ENCODE measurements at regions not wholly inside any gene's neighbourhood (a gene's known extent, or its start where the extent isn't known, plus 50 kb on each side); places are given as distances from the start of the nearest gene placed in this dataset.
A peak's percentile ranks its signal among the peaks of the same experiment; 100 is the strongest.
"Not testable (repeated sequence)": the region's sequence is repeated elsewhere in the genome, so short reads cannot be mapped to it uniquely, and the experiment has no call there.

DNA sequence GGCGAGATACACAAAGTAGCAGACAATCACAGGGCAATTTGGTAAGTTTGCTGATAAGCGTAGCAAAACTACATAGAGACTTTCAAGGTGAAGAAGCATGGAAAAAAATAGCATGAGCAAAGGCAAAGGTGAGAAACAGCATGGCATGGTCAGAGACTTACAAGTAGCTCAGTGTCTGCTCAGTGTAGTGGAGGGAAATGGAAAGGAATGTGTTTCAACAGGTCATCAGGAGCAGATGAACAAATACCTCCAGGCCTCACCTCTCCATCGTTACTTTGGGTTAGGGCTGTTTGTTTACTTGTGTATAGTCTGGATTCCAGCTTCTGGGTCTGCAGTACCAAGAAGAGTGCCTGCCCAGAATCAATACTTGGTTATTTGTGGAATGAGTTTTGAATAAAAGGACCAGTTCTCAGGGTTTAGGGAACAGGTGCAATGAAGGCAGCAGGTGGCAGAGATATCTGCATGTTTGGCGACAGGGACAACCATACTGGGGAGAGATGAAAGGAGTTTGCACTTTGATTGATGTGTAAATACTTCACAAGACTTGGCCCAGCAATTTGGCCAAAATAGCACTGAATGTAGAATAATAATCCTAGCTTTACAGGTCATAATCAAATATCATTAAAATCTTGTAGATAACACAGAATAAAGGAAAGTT is 97.0 kb upstream of the FGGY start:
- 84% methylated on average over 4 of the region's 4 CpGs for WGBS, 2 donors
- H3K9me3 ChIP-seq = no peaks in the 10 kb centered on the region

DNA sequence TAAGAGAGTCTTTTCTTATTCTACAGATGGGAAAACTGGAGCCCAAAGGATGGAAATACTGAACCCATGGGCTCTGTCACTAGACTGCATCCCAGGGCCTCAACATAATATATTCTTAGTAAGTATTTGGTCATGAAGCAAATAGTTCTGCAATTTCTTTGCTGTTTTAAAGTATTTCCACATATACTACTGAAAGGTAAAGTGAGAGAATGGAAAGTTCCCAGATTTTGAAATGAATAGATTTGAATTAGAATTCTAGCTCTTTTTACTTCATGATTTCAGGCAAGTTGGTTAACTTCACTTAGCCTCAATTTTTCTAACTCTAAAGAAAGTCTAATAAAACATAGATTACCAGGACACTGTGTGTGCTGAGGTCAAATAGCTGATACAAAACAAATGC is 95.6 kb upstream of the FGGY start:
- H3K27me3 ChIP-seq = no peaks in the 10 kb centered on the region
- intact Hi-C loops (cut with DNase I) = no loop called here
- TF ChIP-seq, protein P1, sequence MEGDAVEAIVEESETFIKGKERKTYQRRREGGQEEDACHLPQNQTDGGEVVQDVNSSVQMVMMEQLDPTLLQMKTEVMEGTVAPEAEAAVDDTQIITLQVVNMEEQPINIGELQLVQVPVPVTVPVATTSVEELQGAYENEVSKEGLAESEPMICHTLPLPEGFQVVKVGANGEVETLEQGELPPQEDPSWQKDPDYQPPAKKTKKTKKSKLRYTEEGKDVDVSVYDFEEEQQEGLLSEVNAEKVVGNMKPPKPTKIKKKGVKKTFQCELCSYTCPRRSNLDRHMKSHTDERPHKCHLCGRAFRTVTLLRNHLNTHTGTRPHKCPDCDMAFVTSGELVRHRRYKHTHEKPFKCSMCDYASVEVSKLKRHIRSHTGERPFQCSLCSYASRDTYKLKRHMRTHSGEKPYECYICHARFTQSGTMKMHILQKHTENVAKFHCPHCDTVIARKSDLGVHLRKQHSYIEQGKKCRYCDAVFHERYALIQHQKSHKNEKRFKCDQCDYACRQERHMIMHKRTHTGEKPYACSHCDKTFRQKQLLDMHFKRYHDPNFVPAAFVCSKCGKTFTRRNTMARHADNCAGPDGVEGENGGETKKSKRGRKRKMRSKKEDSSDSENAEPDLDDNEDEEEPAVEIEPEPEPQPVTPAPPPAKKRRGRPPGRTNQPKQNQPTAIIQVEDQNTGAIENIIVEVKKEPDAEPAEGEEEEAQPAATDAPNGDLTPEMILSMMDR (IDR thresholded peaks at IDR 0.05) = no peak
- TF ChIP-seq POLR2A (IDR thresholded peaks at IDR 0.05) = no peak
- DNase-seq = no peak
- no peak overlapping the region for H3K4me3 ChIP-seq (replicated peaks in 1 of 3)
- no peak overlapping the region for H3K27ac ChIP-seq
- H3K36me3 ChIP-seq = no peaks in the 10 kb centered on the region
- H3K4me1 ChIP-seq = peaks cover 34 to 40% of the 10 kb centered on the region in 2 donors
- no peaks in the 10 kb centered on the region for H3K9me3 ChIP-seq

More for the DNA sequence above, 97.0 kb upstream of the FGGY start:
- Histone ChIP-seq H3K4me3 (replicated peaks in 1 of 3) (no peak overlapping the region), H3K36me3 (no peaks in the 10 kb centered on the region), H3K4me1 (peaks cover 34 to 39% of the 10 kb centered on the region in 2 donors), H3K27ac (peak overlapping the region in 1 of 3 donors; percentile 32), H3K27me3 (no peaks in the 10 kb centered on the region)
- no peak for DNase-seq
- intact Hi-C loops (cut with DNase I) = no loop called here
- no peak for TF ChIP-seq POLR2A (IDR thresholded peaks at IDR 0.05)

DNA sequence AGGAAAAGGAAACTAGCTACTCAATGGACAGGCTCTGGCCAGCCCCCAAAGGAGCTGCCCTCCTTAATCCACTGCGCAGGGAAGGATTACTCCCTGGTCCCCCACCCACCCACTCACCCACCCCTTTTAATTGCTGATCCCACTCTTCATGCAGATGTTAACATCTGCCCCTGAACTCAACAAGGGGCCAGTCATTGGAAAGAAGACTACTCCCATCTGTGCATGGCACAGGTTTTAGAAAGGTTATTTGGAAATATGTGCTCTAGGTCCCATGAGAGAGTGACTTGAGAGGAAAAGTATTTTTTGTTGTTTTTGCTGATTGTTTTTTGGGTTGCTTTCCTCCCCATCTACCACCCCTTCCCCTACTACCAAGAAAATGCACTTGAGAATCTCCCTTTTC is 94.4 kb upstream of the FGGY start:
- H3K4me3 ChIP-seq (replicated peaks in 1 of 3) = no peak overlapping the region
- intact Hi-C loops (cut with DNase I) = no loop called here
- H3K4me1 ChIP-seq = peaks cover 41 to 49% of the 10 kb centered on the region in 2 donors
- no peaks in the 10 kb centered on the region for H3K36me3 ChIP-seq
- DNase-seq = no peak
- 92 to 95% methylated on average over 1 of the region's 1 CpG for WGBS, 2 donors
- H3K9me3 ChIP-seq = no peaks in the 10 kb centered on the region
- H3K27me3 ChIP-seq = no peaks in the 10 kb centered on the region
- no peak for TF ChIP-seq POLR2A (IDR thresholded peaks at IDR 0.05)
- TF ChIP-seq, protein P1 (IDR thresholded peaks at IDR 0.05) = no peak
- peak overlapping the region in 1 of 3 donors; percentile 34 for H3K27ac ChIP-seq

DNA sequence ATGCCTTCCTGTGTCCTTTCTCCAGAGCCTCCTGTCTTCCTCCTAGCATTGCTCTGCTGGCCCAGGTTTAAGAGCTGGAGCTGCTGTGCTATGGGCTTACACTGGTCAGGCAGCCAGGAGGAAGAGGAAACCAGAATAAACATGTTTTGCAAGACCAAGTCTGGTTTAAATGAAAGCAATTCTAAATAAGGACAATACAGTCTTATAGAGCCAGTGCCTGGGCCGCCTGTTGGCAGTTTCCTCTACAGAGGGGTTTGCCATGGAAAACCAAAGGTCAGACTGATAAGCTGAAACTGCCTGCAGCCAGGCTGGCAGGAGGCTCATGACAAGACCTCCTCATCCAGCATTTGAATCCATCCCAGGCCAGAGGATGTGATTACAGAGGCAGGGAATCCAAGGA is 92.9 kb upstream of the FGGY start:
- H3K9me3 ChIP-seq = no peaks in the 10 kb centered on the region
- peaks cover 31 to 37% of the 10 kb centered on the region in 2 donors for H3K4me1 ChIP-seq
- no peaks in the 10 kb centered on the region for H3K36me3 ChIP-seq
- H3K27ac ChIP-seq = peak overlapping the region in 2 of 3 donors; percentile 14 to 44
- H3K4me3 ChIP-seq (replicated peaks in 1 of 3) = no peak overlapping the region
- no peaks in the 10 kb centered on the region for H3K27me3 ChIP-seq
- WGBS, 2 donors = 44 to 67% methylated on average over 1 of the region's 1 CpG
- intact Hi-C loops (cut with DNase I) = no loop called here
- TF ChIP-seq POLR2A (IDR thresholded peaks at IDR 0.05) = peak in 1 of 2 donors; percentile 21
- TF ChIP-seq, protein P1 (IDR thresholded peaks at IDR 0.05) = no peak
- DNase-seq = peak; percentile 23 to 40

DNA sequence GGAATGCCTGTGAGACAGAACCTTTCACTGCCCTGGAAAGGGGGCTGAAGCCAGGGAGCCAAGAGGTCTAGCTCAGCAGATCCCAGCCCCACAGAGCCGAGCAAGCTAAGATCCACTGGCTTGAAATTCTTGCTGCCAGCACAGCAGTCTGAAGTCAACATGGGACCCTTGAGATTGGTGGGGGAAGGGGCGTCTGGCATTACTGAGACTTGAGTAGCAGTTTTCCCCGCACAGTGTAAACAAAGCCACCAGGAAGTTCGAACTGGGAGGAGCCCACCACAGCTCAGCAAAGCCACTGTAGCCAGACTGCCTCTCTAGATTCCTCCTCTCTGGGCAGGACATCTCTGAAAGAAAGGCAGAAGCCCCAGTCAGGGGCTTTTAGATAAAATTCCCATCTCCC is 90.3 kb upstream of the FGGY start:
- intact Hi-C loops (cut with DNase I) = not testable (repeated sequence)
- peaks cover 22 to 36% of the 10 kb centered on the region in 2 donors for H3K4me1 ChIP-seq

DNA sequence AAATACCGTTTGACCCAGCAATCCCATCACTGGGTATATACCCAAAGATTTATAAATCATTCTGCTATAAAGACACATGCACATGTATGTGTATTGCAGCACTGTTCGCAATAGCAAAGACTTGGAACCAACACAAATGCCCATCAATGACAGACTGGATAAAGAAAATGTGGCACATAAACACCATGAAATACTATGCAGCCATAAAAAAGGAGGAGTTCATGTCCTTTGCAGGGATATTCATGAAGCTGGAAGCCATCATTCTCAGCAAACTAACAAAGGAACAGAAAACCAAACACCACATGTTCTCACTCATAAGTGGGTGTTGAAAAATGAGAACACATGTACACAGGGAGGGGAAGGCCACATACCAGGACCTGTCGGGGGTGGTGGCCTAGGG is 86.5 kb upstream of the FGGY start:
- intact Hi-C loops (cut with DNase I); H3K9me3 ChIP-seq; DNase-seq; H3K27me3 ChIP-seq; H3K27ac ChIP-seq; H3K4me3 ChIP-seq (replicated peaks in 1 of 3); H3K36me3 ChIP-seq: not testable (repeated sequence)
- H3K4me1 ChIP-seq = peaks cover 20 to 30% of the 10 kb centered on the region in 2 donors
- WGBS, 2 donors = 95 to 96% methylated on average over 3 of the region's 3 CpGs

More for the DNA sequence above, 90.3 kb upstream of the FGGY start:
- H3K4me3 ChIP-seq (replicated peaks in 1 of 3); H3K36me3 ChIP-seq; H3K9me3 ChIP-seq; H3K27me3 ChIP-seq; H3K27ac ChIP-seq: not testable (repeated sequence)
- WGBS, 2 donors = 28% methylated on average over 4 of the region's 4 CpGs; no CpG with 5 or more reads in 1 of the 2 donors
- DNase-seq = peak; percentile 54 to 59

Data from thyroid gland (tissue), 4 donors.